HG02973 (cell line): ENCODE measurements at regions not wholly inside any gene's neighbourhood (a gene's known extent, or its start where the extent isn't known, plus 50 kb on each side); places are given as distances from the start of the nearest gene placed in this dataset.

ENCODE experiments used
- ATAC-seq: cut with Tn5 transposase; IDR thresholded peaks from one replicate; pipeline ENCODE4 v1.9.1; 2021; ENCODE audit warnings: moderate library complexity; ENCODE audit not compliant: unreplicated experiment

- no peak for ATAC-seq
Measured at GRCh38 chr6:163720460-163721235, 306.1 kb downstream of the QKI start.

- ATAC-seq: no peak
Measured at GRCh38 chr6:163720005-163720404, 305.5 kb downstream of the QKI start.

GRCh38 chr6:163719028-163719742 is 304.7 kb downstream of the QKI start:
- no peak for ATAC-seq

GRCh38 chr6:163718537-163718936 is 304.0 kb downstream of the QKI start:
- no peak for ATAC-seq

- no peak for ATAC-seq
Measured at GRCh38 chr6:163717106-163717764, 302.7 kb downstream of the QKI start.

- ATAC-seq: no peak
Measured at GRCh38 chr6:163716690-163717089, 302.2 kb downstream of the QKI start.

- ATAC-seq: no peak
Measured at GRCh38 chr6:163715846-163716245, 301.3 kb downstream of the QKI start.

GRCh38 chr6:163714179-163714578 is 299.7 kb downstream of the QKI start:
- ATAC-seq: no peak

- ATAC-seq: no peak
Measured at GRCh38 chr6:163712981-163713380, 298.5 kb downstream of the QKI start.

GRCh38 chr6:163712566-163712961 is 298.0 kb downstream of the QKI start:
- ATAC-seq: no peak

GRCh38 chr6:163711615-163712565 is 297.4 kb downstream of the QKI start:
- ATAC-seq: peak; percentile 20

GRCh38 chr6:163710532-163711470 is 296.3 kb downstream of the QKI start:
- ATAC-seq: no peak

GRCh38 chr6:163709693-163710092 is 295.2 kb downstream of the QKI start:
- no peak for ATAC-seq

GRCh38 chr6:163709255-163709654 is 294.7 kb downstream of the QKI start:
- ATAC-seq: no peak

- peak; percentile 50 for ATAC-seq
Measured at GRCh38 chr6:163708466-163708865, 293.9 kb downstream of the QKI start.

GRCh38 chr6:163707387-163708355 is 293.2 kb downstream of the QKI start:
- peak; percentile 51 for ATAC-seq

GRCh38 chr6:163706500-163707087 is 292.1 kb downstream of the QKI start:
- ATAC-seq: no peak

- ATAC-seq: peak; percentile 45
Measured at GRCh38 chr6:163705923-163706322, 291.4 kb downstream of the QKI start.
